ENCODE measurements at regions not wholly inside any gene's neighbourhood (a gene's known extent, or its start where the extent isn't known, plus 50 kb on each side); places are given as distances from the start of the nearest gene placed in this dataset.
"Not testable (repeated sequence)": the region's sequence is repeated elsewhere in the genome, so short reads cannot be mapped to it uniquely, and the experiment has no call there.

DNA sequence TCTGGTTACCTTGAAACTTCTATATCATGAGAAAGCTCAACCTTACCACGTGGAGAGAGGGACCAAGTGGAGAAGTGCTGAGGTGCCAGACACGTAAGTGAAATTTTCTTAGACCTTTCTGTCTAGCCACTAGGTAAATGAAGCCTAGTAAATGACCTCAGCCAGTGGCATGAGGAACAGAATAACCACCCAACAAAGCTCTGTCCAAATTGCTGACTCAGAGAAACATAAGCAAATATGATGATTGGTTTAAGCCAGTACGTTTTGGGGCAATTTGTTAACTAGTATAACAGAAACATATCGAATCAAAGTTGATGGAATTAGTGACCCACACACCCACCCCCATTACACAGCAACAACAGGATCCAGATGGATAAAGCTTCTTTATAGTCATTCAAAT lies 75.2 kb upstream of the MAX start:
- intact Hi-C loops (cut with DNase I; ENCODE audit: low total_unique reads), result no loop called here
- DNase-seq, result no peak
- Histone ChIP-seq H3K4me3 (no peak overlapping the region), H3K9me3 (no peaks in the 10 kb centered on the region), H3K27ac (no peak overlapping the region), H3K36me3 (no peaks in the 10 kb centered on the region), H3K4me1 (no peaks in the 10 kb centered on the region), H3K27me3 (no peaks in the 10 kb centered on the region)
- TF ChIP-seq, protein P1, sequence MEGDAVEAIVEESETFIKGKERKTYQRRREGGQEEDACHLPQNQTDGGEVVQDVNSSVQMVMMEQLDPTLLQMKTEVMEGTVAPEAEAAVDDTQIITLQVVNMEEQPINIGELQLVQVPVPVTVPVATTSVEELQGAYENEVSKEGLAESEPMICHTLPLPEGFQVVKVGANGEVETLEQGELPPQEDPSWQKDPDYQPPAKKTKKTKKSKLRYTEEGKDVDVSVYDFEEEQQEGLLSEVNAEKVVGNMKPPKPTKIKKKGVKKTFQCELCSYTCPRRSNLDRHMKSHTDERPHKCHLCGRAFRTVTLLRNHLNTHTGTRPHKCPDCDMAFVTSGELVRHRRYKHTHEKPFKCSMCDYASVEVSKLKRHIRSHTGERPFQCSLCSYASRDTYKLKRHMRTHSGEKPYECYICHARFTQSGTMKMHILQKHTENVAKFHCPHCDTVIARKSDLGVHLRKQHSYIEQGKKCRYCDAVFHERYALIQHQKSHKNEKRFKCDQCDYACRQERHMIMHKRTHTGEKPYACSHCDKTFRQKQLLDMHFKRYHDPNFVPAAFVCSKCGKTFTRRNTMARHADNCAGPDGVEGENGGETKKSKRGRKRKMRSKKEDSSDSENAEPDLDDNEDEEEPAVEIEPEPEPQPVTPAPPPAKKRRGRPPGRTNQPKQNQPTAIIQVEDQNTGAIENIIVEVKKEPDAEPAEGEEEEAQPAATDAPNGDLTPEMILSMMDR (IDR thresholded peaks at IDR 0.05), result no peak
- TF ChIP-seq POLR2A (IDR thresholded peaks at IDR 0.05), result no peak

DNA sequence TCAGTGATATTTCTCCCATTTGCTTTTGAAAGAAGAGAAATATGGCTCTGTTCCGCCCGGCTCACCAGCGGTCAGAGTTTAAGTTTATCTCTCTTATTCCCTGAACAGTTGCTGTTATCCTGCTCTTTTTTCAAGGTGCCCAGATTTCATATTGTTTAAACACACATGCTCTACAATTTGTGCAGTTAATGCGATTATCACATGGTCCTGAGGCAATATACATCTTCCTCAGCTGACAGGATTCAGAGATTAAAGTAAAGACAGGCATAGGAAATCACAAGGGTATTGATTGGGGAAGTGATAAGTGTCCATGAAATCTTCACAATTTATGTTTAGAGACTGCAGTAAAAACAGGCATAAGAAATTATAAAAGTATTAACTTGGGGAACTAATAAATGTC lies 76.9 kb upstream of the MAX start:
- H3K36me3 ChIP-seq, H3K4me1 ChIP-seq: not testable (repeated sequence)

DNA sequence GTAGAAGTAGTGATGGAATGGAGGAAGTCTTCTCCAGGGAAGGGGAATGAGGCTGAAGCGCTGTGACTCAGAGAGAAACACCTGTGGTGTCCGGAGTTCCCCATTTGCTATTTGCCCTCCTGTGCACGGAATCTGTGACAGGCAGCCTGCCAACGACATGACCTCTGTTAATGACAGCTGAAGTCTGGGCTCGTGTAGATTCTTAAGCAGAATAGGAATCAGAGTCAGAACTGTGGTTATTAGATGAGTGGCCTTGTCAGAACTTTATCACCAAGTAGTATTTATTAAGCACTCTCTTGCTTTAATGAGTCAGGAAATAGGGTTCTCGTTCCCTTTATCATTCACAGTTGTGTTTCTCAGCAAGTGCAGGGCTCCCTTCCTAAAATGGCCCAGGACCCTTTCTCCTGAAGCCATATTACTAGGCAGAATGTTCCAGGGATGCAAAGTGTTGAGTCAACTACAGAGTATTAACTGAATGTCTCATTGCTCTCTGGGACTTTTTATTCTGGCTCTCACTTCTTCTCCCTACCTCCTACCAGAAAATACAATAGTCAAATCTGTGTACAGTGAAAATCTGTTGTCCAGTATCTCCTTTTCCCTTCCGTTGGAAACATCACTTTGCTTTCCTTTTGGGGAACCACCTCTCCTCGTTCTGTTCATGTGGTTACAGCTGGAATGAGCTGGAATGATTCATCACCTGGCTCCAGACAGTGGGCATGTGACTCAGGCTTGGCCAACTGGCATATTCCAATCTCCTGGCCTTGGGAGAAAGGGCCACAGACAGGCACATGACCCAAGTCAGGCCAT lies 77.8 kb upstream of the MAX start:
- Histone ChIP-seq H3K36me3 (no peaks in the 10 kb centered on the region), H3K4me3 (no peak overlapping the region), H3K27me3 (no peaks in the 10 kb centered on the region), H3K4me1 (no peaks in the 10 kb centered on the region), H3K27ac (no peak overlapping the region), H3K9me3 (no peaks in the 10 kb centered on the region)
- DNase-seq, result peak in 1 of 2 donors; percentile 23
- intact Hi-C loops (cut with DNase I; ENCODE audit: low total_unique reads), result no loop called here
- TF ChIP-seq POLR2A (IDR thresholded peaks at IDR 0.05), result no peak
- TF ChIP-seq, protein P1 (IDR thresholded peaks at IDR 0.05), result no peak

More for the DNA sequence above, 76.9 kb upstream of the MAX start:
- H3K27me3 ChIP-seq; intact Hi-C loops (cut with DNase I; ENCODE audit: low total_unique reads); DNase-seq; H3K9me3 ChIP-seq; H3K27ac ChIP-seq; H3K4me3 ChIP-seq: not testable (repeated sequence)

DNA sequence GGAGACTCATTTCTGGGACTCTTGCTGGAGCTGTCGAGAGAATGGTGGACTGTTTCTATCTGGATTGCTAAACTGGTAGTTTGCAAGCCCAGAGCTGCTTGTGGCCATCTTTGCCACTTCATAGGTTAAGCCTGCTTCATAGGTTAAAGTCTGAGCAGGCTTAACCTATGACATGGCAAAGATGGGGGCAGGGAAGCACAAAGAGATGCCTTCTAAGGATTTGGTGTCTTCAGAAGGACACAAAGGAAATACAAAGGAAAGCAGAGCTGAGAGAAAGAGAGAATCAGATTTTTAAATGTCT lies 78.4 kb upstream of the MAX start:
- intact Hi-C loops (cut with DNase I; ENCODE audit: low total_unique reads), result no loop called here
- Histone ChIP-seq H3K4me3 (no peak overlapping the region), H3K27ac (no peak overlapping the region), H3K36me3 (no peaks in the 10 kb centered on the region), H3K4me1 (no peaks in the 10 kb centered on the region), H3K9me3 (no peaks in the 10 kb centered on the region), H3K27me3 (no peaks in the 10 kb centered on the region)
- DNase-seq, result no peak
- TF ChIP-seq, protein P1 (IDR thresholded peaks at IDR 0.05), result no peak
- no peak for TF ChIP-seq POLR2A (IDR thresholded peaks at IDR 0.05)

DNA sequence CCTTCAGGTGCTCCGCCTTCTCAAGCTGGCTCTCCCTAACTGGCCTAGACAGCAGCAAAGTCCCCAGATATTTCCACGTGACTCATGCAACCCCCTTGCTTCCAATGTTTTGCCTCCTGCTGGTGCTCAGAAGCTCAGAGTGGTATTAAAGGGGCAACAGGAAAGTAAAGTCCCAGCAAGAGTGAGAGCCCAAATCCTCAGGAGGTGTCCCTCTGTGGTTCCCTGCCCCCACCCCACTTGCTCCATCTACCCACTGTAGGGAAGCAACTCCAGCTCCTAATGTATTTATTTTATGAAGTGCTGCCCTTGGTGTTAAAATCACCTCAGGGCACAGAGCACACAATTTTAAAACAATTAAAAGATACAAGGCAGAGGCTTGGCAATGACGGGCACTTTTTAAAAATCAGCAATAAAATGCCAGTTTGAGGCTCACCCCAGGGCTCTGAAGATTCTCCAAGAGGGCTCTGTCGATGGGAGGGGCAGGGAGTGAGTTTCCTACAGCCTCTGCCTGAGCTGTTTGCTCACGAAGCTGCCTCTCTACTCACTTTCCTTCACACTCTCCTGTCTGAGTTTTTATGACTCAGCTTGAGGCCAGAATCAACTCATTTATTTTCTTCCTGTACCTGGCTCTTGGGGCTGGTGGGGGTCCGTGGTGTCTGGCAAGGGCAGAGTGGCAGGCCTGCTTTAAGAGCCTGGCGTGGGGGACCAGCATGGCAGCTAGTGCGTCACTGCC lies 81.9 kb upstream of the MAX start:
- intact Hi-C loops (cut with DNase I; ENCODE audit: low total_unique reads), result no loop called here
- no peak for DNase-seq
- no peaks in the 10 kb centered on the region for H3K9me3 ChIP-seq
- H3K36me3 ChIP-seq, result no peaks in the 10 kb centered on the region
- H3K27me3 ChIP-seq, result no peaks in the 10 kb centered on the region
- no peak overlapping the region for H3K4me3 ChIP-seq
- no peaks in the 10 kb centered on the region for H3K4me1 ChIP-seq
- TF ChIP-seq, protein P1 (IDR thresholded peaks at IDR 0.05), result no peak
- TF ChIP-seq POLR2A (IDR thresholded peaks at IDR 0.05), result no peak
- no peak overlapping the region for H3K27ac ChIP-seq
